GM12872 (cell line): ENCODE measurements at regions not wholly inside any gene's neighbourhood (a gene's known extent, or its start where the extent isn't known, plus 50 kb on each side); places are given as distances from the start of the nearest gene placed in this dataset.

ENCODE experiments used
- TF ChIP-seq, protein P1 (sequence below): IDR thresholded peaks from 3 replicates; pipeline ENCODE4 v1.5.1; 2011; ENCODE audit warnings: low read depth, mild to moderate bottlenecking, low read length, moderate library complexity; ENCODE audit not compliant: insufficient read depth

DNA sequence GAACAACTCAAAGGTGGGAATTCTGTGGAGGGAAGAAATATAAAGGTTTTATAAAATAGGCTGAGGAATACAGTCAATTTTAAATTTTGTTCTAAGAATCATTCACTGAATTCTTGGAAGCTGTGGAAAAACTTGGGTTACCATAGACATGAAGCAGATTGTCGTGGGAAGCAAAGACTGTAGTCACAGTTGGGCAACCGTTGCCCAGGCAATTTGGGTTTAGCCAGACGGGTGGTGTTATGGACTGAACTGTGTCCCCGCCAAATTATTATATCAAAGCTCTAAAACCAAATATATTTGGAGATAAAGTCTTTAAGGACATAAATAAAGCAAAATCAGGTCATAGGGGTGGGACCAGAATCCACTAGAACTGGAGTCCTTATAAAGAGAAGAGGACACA, 463.7 kb upstream of the CTNND2 start:
- TF ChIP-seq, protein P1, sequence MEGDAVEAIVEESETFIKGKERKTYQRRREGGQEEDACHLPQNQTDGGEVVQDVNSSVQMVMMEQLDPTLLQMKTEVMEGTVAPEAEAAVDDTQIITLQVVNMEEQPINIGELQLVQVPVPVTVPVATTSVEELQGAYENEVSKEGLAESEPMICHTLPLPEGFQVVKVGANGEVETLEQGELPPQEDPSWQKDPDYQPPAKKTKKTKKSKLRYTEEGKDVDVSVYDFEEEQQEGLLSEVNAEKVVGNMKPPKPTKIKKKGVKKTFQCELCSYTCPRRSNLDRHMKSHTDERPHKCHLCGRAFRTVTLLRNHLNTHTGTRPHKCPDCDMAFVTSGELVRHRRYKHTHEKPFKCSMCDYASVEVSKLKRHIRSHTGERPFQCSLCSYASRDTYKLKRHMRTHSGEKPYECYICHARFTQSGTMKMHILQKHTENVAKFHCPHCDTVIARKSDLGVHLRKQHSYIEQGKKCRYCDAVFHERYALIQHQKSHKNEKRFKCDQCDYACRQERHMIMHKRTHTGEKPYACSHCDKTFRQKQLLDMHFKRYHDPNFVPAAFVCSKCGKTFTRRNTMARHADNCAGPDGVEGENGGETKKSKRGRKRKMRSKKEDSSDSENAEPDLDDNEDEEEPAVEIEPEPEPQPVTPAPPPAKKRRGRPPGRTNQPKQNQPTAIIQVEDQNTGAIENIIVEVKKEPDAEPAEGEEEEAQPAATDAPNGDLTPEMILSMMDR, result no peak

DNA sequence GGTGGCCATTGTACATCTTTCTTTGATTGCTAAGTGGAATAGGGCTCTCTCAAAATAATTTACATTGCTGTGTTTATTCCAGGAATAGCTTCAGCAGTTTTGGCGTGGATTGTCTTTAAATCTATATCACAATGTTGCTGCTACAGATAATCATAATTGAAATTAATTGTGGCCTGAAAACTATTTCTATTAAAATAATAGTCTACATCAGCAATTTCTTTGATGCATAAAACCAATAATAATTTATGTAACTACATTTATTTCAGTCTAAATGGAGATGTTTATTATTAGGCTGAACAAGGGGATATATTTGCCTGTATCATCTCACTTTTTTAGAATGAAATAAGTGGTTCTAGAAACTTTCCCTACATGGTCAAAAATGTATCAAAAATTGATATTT, 456.0 kb upstream of the CTNND2 start:
- TF ChIP-seq, protein P1, result no peak

DNA sequence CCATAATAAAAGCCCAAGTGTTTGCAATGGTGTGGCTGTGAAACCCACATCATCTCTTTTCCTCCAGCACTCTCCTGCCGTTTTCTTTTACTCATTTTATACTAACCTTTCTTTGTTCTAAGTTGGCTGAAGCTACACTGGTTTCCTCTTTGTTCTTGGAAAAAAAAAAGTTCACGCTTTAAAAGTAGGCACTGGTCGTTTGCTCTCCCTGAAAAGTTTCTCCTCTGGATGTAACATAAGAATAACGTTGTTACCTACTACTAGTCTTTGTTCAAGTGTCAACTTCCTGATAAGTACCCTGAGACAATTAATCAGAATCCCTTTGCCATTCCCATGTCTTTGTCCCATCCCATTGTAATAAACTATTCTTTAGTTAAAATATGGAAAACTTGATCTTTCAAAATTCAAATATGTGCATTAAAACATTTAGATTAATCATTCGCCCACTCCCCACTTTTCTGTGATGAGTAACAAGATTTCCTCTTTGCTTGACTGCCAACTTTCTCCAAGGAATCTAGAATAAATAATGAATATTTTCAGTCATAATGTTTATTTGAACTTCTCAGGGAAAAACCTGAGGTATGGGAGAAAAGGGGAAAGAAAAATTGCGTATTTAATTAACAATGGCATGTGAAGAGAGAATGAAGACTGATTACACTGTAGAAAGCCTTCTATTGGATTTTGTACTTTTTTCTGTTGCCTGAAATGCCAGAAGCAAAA, 454.3 kb upstream of the CTNND2 start:
- TF ChIP-seq, protein P1, result no peak

DNA sequence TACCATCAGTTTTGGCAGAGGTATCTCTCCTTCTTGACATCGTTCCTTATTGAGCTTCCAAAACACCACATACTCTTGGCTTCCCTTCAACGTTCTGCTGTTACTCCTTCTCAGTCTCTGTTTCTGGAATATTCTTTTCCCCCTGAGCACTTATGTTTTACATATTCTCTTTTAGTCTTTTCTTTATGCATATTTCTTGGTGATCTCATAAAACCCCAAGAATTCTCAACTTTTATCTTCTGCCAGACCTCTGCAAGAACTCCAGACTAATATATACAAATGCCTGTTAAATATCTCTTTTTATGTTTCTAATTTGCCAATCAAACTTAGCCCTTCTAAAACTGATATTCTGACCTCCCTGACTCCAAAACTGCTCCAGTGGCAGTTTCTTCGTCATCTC, 453.4 kb upstream of the CTNND2 start:
- TF ChIP-seq, protein P1, result no peak

DNA sequence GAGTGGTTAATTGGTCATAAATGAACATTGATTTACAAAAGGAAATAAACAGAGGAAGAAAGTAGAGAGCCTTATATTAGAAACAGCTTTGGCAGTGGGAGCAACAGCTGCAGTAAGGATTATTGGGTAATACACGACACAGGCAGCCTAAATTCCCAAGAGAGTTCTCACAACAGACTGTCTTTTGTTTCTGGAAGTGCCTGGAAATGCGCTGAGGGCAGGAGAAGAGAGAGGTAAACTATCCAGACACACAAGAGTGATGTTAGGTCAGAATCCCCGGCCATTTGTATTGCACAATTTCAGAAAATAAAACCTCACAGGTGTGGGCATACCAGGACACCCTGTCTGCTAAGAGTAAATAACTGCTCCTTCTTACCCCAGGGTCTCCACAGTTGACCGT, 450.4 kb upstream of the CTNND2 start:
- TF ChIP-seq, protein P1, result no peak

DNA sequence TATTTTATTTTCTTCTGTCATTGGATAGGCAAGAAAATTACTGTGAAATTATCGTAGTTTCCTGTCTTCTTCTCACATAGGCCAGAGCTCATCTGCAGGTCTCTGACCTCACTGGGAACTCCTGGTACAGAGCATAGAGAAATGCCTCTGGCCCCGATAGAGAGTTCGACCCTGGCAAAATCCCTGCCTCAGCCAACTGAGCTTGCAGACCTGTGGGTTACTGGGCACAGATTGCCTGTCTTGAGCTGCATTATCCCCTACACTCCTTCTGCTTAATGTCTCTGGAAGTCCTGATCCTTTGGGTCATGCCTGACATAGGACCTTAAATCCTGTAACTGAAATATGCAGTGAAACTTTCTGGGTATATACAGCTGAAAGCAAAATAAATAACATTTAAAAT, 439.3 kb upstream of the CTNND2 start:
- TF ChIP-seq, protein P1, result no peak

DNA sequence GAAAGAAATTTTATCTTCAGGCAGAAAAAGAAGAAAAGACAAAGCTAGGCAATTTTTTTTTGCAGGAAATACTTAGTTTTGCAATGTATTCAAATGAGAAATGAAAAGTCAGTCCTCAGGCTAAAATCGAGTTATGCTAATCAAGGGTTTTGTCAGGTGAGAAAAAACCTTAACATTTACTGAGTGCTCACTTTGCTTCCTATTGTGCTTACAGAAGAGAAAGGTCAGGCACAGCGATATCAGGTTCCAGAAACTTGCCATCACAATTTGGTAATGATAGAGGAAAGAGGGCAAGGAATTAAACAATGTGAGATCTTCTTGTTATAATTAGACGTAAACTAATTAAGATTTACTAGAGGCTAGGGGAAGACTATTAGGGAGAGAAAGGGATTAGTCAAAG, 431.7 kb upstream of the CTNND2 start:
- TF ChIP-seq, protein P1, result no peak
